T-helper 1 cell treated with Interleukin-12 subunit alpha and Interleukin-12 subunit beta and Interleukin-4 antibody, amounts not matched to agents 30 ng/mL and 1 ng/mL, for 36 hours (primary cell): ENCODE measurements at regions not wholly inside any gene's neighbourhood (a gene's known extent, or its start where the extent isn't known, plus 50 kb on each side); places are given as distances from the start of the nearest gene placed in this dataset.

Experiments
- intact Hi-C: fragments of 100-400 bp; cut with micrococcal nuclease; formaldehyde crosslinking; loops from one replicate; pipeline ENCODE4 v1.15.1; 2024

DNA sequence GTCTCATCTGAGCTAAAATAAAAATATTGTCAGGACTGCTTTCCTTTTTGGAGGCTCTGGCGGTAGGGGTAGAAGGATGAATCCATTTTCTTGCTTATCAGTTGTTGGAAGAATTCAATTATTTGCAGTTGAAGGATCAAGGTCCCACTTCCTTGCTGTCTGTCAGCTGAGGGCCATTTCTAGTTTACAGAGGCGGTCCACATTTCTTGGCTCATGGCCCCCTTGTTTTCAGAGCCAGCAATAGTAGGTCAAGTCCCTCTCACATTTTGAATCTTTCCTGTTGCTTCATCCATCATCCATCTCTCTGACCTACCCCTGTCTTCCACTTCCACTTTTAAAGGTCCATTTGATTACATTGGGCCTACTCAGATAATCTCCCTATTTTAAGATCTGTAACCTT lies 1099.3 kb upstream of the DIAPH2 start:
- intact Hi-C loops = no loop called here

DNA sequence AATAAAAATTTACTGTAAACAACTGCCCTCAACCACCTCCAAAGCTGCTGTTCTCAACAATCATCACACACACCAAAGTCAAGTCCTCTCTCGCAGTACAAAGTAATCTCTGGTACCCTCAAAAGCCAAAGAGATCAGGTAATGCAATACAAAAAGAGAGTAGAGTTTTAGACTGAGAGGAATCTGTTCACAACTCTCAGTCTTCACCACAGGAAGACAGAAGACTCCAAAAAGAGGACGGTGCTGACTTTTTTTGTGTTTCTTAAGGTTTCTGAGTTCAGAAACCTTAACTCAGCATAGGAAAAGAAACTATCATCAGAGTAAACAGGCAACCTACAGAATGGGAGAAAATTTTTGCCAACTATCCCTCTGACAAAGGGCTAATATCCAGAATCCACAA lies 1072.3 kb upstream of the DIAPH2 start:
- intact Hi-C loops = no loop called here

DNA sequence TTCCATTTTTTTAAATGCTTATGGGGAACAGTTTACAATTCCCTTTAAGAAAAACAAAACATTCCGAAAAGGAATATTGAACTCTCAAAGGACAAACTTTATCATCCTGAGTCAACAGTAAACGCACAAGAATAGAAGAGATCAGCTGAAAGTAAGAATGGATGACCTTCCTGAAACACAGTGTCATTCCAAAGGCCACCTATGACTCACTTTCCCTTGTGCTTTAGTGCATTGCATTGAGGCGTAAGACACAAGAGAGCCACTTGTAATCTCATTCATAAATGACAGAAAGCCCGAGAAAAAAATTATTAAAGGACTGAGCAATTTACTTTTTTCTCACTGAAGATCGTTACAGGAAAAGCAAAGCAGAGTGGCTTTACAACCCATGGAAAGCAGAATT lies 1062.4 kb upstream of the DIAPH2 start:
- intact Hi-C loops = no loop called here

DNA sequence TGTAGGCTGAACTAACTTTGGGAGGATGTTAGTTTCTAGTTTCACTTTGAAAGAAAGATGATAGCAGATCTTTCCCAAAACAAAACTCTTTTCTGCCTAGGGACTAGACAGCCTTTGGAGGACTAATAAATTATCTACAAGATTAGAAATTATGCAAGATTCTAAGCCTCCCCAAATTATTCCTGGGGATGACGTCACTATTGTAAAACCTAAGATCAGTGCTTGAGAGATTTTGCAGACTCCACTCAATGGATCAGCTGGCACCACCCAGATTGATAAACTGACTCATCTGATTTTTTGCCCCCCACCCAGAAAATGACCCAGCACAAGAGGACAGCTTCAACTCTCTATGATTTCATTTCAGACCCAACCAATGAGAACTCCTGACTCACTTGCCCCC lies 1057.9 kb upstream of the DIAPH2 start:
- intact Hi-C loops = no loop called here

DNA sequence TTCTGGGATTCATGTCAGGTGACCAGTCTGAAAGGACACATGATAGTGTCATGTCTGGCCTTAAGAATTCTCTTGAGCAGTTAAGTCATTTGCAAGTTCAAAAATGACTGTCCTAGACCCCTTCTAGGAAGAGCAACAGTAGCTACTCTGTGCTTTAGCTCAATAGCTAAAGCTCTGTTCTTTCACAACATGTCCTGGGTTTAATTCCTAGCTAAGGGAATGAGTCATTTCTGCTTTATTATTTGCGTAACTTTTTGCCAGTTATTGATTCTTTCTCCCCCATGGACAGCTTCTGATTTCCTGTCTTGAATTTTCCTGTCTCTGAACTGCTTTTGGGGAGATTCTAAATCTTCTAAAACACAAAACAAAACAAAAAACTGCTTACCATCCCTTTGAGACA lies 1055.8 kb upstream of the DIAPH2 start:
- intact Hi-C loops = no loop called here

DNA sequence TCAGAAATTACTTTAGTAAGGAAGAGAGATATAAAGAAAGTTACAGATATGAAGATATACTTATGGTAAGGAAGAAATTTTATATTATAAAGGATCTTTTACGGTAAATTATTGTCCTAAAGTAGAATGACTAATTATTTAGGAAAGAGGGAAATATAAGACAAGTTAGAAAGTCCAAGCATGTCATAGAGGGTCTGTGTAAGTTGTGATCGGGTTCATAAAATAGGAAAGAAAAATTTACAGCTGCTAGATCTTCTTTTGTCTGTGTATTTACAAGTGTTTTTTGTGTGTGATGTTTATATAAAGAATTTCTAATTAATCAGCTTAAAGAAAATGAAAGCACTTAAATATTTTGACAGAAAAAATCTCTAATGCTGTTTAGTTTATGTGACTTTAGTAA lies 1054.9 kb upstream of the DIAPH2 start:
- intact Hi-C loops = no loop called here

DNA sequence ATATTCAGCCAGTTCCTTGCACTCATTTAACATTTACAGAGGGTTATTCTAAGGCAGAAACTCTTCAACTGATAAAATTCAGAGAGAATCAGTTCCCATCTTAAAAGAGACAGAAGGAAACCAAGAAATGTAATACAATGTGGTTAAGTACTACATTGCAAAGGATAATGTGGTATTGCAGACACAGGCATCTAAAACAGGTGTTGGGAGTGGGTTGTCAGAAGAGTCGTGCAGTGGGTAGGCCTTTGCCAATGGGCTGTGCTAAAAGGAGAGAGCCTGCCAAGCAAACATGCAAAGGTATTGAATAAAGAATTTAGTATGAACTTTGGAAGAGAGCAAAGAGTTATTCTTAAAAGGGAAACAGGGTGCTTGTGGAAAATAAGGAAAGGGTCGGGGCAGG lies 1044.4 kb upstream of the DIAPH2 start:
- intact Hi-C loops = no loop called here

DNA sequence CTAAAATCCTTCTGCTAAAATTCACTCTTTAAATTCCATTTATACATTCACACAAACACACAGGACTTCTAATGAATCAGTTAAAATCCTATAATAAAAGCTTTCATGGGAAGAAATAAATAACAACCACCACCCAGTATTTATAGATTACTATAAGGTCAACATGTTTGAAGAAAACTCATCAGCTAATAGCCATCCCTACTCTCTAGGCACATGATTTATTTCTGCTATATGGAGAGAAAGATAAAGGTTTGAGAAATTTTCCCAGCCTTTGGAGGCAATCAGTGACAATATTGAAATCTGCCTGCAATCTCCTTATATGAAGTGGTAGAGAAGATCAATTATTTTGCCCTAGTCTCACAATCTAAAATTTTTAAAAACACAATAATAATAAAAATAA lies 1038.9 kb upstream of the DIAPH2 start:
- intact Hi-C loops = no loop called here

DNA sequence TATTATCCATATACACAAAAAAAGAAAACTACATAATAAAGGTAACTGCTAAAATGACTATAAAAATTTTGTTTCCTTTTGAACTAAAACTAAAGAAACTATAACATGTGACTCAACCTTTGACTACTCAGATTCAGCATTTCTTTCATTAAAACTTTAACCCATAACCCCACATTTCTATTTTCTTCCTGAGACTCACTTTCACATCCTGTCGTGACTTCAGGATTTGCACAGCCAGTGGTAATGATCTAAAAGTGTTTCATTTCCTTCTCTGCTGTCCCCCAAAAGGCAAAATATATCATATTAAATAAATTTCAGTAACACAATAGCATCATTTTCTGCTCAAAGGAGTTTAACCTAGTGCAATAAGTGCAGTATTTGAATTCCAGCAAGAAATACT lies 1022.4 kb upstream of the DIAPH2 start:
- intact Hi-C loops = no loop called here

DNA sequence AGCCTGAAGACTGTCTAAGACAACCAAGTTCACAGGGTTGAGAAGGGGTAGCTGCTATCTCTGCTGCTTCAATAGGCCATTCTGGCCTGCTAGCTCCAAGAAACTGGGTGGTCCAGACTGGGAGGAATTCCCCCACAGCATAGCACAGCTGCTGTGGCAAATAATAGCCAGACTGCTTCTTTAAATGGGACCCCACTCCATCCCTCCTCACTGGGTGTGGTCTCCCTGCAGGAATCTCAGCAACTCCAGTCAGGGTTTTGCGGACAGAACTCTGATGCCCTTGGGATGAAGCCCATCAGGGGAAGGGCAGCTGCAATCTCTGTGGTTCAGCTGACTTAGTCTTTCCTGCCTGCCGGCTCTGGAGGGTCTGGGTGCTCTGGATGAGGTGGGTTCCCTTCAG lies 1018.6 kb upstream of the DIAPH2 start:
- intact Hi-C loops = no loop called here

DNA sequence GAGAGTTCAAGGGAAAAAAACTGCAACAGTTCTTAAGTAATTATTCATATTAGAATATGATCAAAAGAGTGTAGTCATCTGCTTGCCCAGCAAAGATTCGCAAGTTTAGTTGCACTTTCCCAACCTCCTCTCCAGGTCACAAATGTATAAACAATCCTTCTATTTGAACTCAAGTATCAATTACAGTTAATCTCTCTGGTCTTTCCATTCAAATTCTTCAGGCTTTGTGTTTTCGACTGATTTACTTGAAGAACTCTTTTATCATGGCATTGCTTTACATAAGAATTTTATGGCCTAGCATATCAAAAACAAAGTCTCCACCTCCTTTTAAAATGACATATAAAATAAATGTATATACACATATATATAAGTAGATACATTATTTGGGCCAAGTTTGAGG lies 1009.6 kb upstream of the DIAPH2 start:
- intact Hi-C loops = no loop called here

DNA sequence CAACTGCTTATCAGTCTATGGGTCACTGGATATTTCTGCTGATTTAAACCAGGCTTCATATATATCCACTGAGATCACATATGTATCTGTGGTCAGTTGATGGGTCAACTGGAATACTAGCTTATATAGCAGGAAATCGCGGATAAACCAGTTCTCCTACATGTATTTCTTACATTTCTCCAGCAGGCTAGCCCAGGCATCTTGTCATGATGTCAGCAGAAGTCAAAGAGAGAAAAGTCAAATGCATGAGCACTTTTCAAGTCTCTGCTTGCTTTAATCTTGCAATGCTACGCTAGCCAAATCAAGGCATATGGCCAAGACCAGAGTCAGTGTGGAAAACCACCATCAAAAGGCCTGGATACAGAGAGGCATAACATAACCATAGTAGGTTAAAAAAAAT lies 1008.8 kb upstream of the DIAPH2 start:
- intact Hi-C loops = no loop called here

DNA sequence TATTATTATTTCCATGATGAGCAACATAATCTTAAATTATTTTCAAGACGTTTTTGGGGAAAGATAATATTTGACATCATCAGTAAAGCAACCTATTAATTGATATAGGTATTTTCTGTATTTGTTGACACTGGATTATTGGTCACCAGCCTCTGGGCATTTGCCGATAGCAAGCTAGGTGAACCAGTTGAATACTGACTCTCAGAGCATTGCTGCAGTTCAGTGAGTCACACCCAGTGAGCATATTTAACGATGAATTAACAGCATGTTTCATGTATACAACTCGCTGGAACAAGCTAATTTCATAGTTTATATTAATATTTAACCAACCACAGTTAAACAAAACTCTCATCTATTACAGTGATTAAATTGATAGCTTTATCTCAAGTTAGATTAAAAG lies 1006.0 kb upstream of the DIAPH2 start:
- intact Hi-C loops = no loop called here

DNA sequence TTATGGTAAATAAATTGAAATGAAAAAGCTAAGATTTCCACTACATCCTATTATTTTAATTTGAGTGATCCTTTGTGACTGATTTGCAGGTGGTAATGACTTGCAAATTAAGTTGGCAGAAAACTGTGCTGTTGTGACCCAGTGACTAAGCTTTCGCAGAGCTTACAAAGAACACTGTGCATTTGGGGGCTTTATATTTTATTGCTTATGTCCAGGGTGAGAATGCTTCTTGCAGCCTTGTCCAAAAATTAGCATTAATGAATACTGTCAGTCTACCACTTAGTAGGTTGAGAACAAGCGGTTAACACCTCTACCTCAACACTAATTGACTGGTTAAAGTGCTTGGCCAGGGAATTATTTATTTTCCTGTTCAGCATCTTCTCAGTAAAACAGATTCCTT lies 991.3 kb upstream of the DIAPH2 start:
- intact Hi-C loops = no loop called here

DNA sequence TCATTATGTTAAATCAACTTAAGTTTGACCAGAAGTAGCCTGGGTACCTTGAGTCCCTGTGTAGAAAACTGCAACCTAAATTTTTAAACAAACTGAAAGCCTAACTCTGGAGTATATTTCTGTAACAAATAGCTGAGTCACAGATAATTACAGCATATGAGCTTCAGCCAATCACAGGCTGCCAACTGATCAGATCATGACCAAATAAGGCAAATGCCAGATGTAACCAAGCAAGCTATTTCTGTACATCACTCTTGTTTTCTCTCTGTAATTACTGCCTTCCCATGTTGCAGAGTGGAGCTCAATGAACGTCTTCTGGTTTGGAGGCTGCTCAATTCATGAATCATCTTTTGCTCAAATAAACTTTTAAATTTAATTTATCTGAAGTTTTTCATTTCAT lies 980.9 kb upstream of the DIAPH2 start:
- intact Hi-C loops = no loop called here

DNA sequence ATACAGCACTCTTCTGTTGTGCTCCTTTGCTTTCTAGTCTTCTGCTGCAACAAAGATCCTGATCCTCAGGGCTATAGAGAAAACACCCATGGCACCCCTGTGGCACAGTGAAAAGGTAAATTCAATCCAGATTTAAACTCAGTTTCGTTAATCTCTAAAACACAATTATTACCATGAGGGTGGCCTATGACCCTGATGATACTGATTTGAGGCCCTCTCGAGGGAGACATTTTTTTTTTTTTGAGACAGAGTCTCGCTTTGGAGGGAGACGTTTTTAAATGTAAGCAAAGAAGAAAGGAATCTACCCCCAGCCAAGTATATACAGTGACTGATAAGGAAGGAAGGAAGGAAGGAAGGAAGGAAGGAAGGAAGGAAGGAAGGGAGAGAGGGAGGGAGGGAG lies 967.8 kb upstream of the DIAPH2 start:
- intact Hi-C loops = no loop called here

DNA sequence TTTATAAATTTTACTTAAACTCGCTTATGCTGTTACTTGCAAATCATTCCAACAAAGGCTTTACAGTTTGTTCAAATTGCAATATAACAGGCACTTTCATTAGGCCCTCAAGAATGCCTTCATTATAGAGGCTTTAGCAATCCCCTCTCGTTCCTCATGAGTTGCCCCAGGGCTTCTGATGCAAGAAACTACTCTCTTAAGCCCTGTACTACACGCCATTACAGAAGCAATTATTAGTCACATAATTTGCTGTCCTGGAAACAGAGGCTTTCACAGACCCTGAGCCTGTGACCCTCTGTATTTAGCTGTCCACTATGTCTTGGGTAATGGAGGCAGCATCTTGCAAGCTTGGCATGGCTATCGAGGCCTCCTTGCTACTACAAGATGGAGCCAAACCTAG lies 965.9 kb upstream of the DIAPH2 start:
- intact Hi-C loops = no loop called here

DNA sequence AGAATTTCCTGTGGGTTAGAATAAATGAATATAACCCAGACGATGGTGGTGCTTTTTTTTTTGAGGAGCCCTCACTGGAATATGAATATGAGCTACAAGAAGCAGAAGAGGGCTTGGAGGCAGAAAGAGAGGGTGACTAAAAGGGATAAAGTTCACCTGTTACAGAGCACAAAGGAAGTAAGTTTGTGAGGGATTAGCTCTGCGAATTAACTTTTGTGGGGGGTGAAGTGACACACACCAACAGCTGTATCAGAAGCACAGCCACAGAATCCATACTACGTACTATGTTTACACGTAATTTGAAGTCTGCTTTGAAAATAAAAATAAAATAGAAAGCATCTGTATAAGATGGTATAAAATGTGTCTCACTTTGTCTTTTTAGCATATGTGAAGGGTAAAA lies 963.6 kb upstream of the DIAPH2 start:
- intact Hi-C loops = no loop called here

DNA sequence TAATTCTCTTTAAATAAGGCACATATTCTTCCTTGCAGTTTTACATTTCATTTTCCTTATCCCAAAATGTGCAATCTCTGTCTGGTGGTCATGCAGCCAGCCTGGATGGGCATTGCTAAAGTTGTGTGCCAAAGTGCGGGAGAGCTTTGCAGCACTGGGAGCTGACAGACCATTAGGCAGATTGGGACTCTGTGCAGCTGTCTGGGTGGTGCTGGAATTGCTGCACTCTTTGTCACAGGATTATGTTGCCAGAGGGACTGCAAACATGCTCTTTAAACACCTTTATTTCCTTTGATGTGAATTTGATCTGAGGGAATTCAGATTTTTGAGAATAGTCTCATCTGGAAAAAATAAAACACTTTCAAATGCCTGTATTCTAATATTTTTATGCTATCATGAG lies 956.2 kb upstream of the DIAPH2 start:
- intact Hi-C loops = no loop called here

DNA sequence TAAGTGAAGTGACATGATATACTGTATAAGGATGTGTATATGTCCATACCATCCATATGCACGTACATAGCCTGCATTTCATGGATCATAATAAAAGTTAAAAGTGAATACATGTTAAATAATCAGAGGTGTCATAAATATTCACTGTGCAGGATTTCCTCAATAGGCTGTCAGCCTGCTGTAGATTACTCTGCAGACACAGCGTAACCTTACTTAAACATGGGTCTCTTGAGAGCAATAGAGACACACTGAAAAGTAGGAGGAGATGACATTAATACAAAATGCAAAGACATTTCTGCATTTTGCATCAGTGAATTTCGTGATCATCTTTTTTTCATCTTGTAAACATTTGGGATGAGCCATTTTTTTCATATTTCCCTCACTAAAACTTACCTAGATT lies 955.2 kb upstream of the DIAPH2 start:
- intact Hi-C loops = no loop called here

DNA sequence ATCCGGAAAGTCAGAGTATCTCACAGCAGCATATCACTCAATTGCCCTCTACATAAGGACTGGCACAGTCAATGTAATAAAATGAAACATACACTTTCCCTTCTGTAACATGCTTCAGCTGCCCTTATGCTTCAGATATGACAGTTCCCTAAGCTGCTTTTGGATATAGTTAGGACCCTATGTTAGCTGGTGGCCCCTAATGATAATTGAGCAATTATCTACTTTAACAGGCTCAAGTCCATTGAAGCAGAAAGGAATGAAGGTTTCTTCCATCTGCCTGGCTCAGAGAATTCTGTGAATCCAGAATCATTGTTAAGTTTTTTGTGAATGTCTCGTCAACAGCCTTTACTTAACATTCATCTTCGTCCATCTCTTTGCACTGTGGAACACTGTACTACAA lies 951.2 kb upstream of the DIAPH2 start:
- intact Hi-C loops = no loop called here

DNA sequence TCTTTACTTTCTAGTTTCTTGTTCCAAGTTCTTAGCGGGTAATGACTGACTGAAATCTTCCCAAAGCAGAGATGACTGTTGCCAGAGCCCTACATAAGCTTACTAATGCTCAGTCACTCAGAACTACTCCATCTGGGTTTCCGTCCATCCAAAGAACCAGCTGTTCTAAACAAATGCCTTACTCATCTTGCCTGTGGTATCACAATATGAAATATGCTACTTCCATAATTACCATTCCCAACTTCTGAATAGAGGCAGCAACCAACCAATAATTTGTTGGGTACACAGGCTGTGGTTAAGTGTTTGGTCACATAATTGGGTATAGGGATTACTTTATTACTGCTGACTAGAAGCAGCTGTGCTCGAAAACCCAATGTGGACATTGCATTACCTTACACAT lies 930.2 kb upstream of the DIAPH2 start:
- intact Hi-C loops = no loop called here

DNA sequence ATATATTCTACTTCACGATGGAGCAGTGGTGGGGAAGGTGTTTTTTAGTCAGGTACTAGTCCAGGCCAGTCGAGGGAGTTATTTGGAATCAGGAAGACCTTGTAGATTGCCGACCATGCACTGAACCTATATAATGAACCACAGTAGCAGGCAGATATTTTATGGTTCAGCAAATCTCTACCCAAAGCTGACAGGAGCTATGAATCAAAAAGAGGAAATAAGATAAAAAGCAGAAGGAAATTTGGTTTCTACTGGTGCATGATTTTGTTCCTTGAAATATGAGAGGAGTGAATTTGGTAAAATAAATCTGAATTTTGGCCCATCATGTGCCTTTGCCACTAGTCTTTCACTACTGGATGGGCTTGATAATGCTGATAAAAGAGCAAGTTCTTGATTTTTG lies 924.3 kb upstream of the DIAPH2 start:
- intact Hi-C loops = no loop called here

DNA sequence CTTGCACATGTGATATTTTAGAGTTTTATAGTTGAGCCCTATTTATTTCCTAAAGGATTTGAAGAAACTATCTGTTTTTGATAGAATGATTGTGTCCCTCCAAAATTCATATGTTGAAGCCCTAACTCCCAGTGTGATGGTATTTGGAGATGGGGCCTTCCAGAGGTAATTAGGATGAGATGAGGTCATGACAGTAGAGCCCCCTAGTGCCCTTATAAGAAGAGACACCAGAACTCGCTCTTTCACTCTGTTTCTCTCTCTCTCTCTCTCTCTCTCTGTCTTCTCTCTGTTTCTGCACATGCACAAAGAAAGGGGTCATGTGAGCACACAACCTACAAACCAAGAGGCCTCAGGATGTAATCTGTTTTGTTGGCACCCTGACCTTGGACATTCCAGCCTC lies 921.9 kb upstream of the DIAPH2 start:
- intact Hi-C loops = no loop called here

DNA sequence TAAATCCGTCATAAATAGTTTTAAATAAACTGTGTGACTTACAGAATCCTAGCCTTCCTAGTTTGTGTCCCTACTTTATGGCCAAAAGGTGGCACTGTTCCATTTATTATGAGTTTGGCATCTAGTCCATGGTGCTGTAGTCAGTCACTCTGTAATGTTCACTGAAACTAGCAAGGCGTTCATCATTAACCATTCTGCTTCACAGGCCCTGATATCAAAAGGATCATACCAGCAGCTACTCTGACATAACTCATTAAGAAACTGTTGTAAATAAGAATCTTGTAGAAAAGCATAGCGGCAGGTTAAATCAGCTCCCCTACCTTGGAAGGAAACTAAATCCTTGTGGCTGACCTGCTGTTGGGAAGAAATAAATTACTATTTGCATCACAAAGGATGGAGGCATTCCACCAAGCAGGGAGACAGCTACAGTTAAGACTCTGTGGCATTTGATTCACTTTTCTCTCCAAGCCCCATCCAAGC lies 919.6 kb upstream of the DIAPH2 start:
- intact Hi-C loops = no loop called here
